OCI-LY1 (cell line): ENCODE measurements at regions not wholly inside any gene's neighbourhood (a gene's known extent, or its start where the extent isn't known, plus 50 kb on each side); places are given as distances from the start of the nearest gene placed in this dataset.
A peak's percentile ranks its signal among the peaks of the same experiment; 100 is the strongest.

ENCODE experiments used
- H2AFZ ChIP-seq: fragments of 200-600 bp; sonication (generic), shearing (Covaris generic); 2 replicates; pipeline ENCODE4 v1.6.0; 2014; ENCODE audit warnings: antibody characterized with exemption, mild to moderate bottlenecking, low read length
- H3F3A ChIP-seq: fragments of 200-600 bp; sonication (generic), shearing (Covaris generic); 2 replicates; pipeline ENCODE4 v1.6.0; 2014; ENCODE audit warnings: mild to moderate bottlenecking, antibody characterized with exemption, low read length, moderate library complexity; ENCODE audit not compliant: insufficient read depth
- H3K27ac ChIP-seq: fragments of 200-600 bp; sonication (generic); 2 replicates; pipeline ENCODE4 v1.5.1; 2014; ENCODE audit warnings: low read length, mixed run types, mild to moderate bottlenecking, low read depth; ENCODE audit not compliant: poor library complexity, severe bottlenecking
- H3K27me3 ChIP-seq: fragments of 200-600 bp; sonication (generic); 2 replicates; pipeline ENCODE4 v1.6.0; 2014; ENCODE audit warnings: antibody characterized with exemption, mild to moderate bottlenecking, low read length, moderate library complexity; ENCODE audit not compliant: insufficient read depth
- H3K36me3 ChIP-seq: fragments of 200-600 bp; sonication (generic); 2 replicates; pipeline ENCODE4 v1.6.1; 2014; ENCODE audit warnings: mild to moderate bottlenecking, antibody characterized with exemption, low read length, moderate library complexity, mixed read lengths; ENCODE audit not compliant: insufficient read depth
- H3K4me1 ChIP-seq: fragments of 200-600 bp; sonication (generic); 2 replicates; pipeline ENCODE4 v1.5.1; 2014; ENCODE audit warnings: mild to moderate bottlenecking, low read length, moderate library complexity; ENCODE audit not compliant: insufficient read depth, severe bottlenecking
- H3K4me2 ChIP-seq: fragments of 200-600 bp; sonication (generic), shearing (Covaris generic); 2 replicates; pipeline ENCODE4 v1.6.1; 2014; ENCODE audit warnings: low read length
- H3K4me3 ChIP-seq: fragments of 200-600 bp; sonication (generic); 2 replicates; pipeline ENCODE4 v1.5.1; 2014; ENCODE audit warnings: low read length, low read depth, mild to moderate bottlenecking, mixed read lengths; ENCODE audit not compliant: poor library complexity, severe bottlenecking
- H3K79me2 ChIP-seq: fragments of 200-600 bp; shearing (Covaris generic); 2 replicates; pipeline ENCODE4 v1.6.1; 2016; ENCODE audit warnings: mixed run types, low read length, mixed read lengths; ENCODE audit not compliant: insufficient read depth
- H3K9ac ChIP-seq: fragments of 200-600 bp; sonication (generic), shearing (Covaris generic); 2 replicates; pipeline ENCODE4 v1.6.1; 2014; ENCODE audit warnings: mild to moderate bottlenecking, low read length, mixed read lengths
- H3K9me2 ChIP-seq: fragments of 200-600 bp; sonication (generic), shearing (Covaris generic); 2 replicates; pipeline ENCODE4 v1.6.1; 2014; ENCODE audit warnings: low read depth, mild to moderate bottlenecking, low read length, mixed read lengths
- H3K9me3 ChIP-seq: fragments of 200-600 bp; shearing (Covaris generic); 2 replicates; pipeline ENCODE4 v1.6.1; 2014; ENCODE audit warnings: low read length, mixed read lengths
- H4K20me1 ChIP-seq: fragments of 200-600 bp; sonication (generic), shearing (Covaris generic); 2 replicates; pipeline ENCODE4 v1.6.0; 2016; ENCODE audit warnings: mild to moderate bottlenecking, low read length; ENCODE audit not compliant: insufficient read depth
- CTCF ChIP-seq: fragments of 200-600 bp; sonication (generic), shearing (Covaris generic); IDR thresholded peaks from 2 replicates; pipeline ENCODE4 v1.5.1; 2017; ENCODE audit warnings: mild to moderate bottlenecking, antibody characterized with exemption, low read length, moderate library complexity, mixed read lengths
- EZH2 ChIP-seq: fragments of 200-600 bp; sonication (generic), shearing (Covaris generic); IDR thresholded peaks from 2 replicates; pipeline ENCODE4 v1.8.0; 2017; ENCODE audit warnings: borderline replicate concordance, mixed run types, mild to moderate bottlenecking, antibody characterized with exemption, low read length, moderate library complexity, mixed read lengths

GRCh38 chr11:8340296-8340695 is 76.6 kb upstream of the LMO1 start:
- H3K9me3 ChIP-seq: no peaks in the 10 kb centered on the region
- no peak for TF ChIP-seq CTCF
- TF ChIP-seq EZH2: no peak
- no peak overlapping the region for H3K4me3 ChIP-seq
- no peaks in the 10 kb centered on the region for H3F3A ChIP-seq
- H3K9me2 ChIP-seq: no peaks in the 10 kb centered on the region
- H3K27ac ChIP-seq: no peak overlapping the region
- no peak overlapping the region for H3K4me2 ChIP-seq
- H3K79me2 ChIP-seq: no peaks in the 10 kb centered on the region
- H3K4me1 ChIP-seq: no peaks in the 10 kb centered on the region
- peaks cover 6% of the 10 kb centered on the region; the same call in 1 of the 2 replicates for H3K27me3 ChIP-seq
- no peak overlapping the region for H3K9ac ChIP-seq
- no peaks in the 10 kb centered on the region for H3K36me3 ChIP-seq
- no peaks in the 10 kb centered on the region for H4K20me1 ChIP-seq
- no peak overlapping the region for H2AFZ ChIP-seq

GRCh38 chr11:8339592-8340022 is 75.9 kb upstream of the LMO1 start:
- Histone ChIP-seq H3K27ac (no peak overlapping the region), H2AFZ (no peak overlapping the region), H3K9ac (no peak overlapping the region), H3K27me3 (peaks cover 6% of the 10 kb centered on the region; the same call in 1 of the 2 replicates), H3K79me2 (no peaks in the 10 kb centered on the region), H3K9me2 (no peaks in the 10 kb centered on the region), H3K4me3 (no peak overlapping the region), H3K9me3 (no peaks in the 10 kb centered on the region), H3K4me1 (no peaks in the 10 kb centered on the region), H4K20me1 (no peaks in the 10 kb centered on the region), H3F3A (no peaks in the 10 kb centered on the region), H3K36me3 (no peaks in the 10 kb centered on the region), H3K4me2 (no peak overlapping the region)
- no peak for TF ChIP-seq EZH2

- no peaks in the 10 kb centered on the region for H3F3A ChIP-seq
Observed at GRCh38 chr11:8338138-8338537, 74.5 kb upstream of the LMO1 start.

More at GRCh38 chr11:8338138-8338537, 74.5 kb upstream of the LMO1 start:
- H4K20me1 ChIP-seq: no peaks in the 10 kb centered on the region
- no peaks in the 10 kb centered on the region for H3K36me3 ChIP-seq
- no peak overlapping the region for H2AFZ ChIP-seq
- H3K4me1 ChIP-seq: no peaks in the 10 kb centered on the region
- no peak overlapping the region for H3K4me3 ChIP-seq
- no peaks in the 10 kb centered on the region for H3K9me3 ChIP-seq
- H3K9me2 ChIP-seq: no peaks in the 10 kb centered on the region
- TF ChIP-seq CTCF (peak; percentile 84), EZH2 (no peak)
- H3K27me3 ChIP-seq: peaks cover 6% of the 10 kb centered on the region; the same call in 1 of the 2 replicates
- no peak overlapping the region for H3K27ac ChIP-seq
- H3K9ac ChIP-seq: no peak overlapping the region
- H3K4me2 ChIP-seq: no peak overlapping the region
- H3K79me2 ChIP-seq: no peaks in the 10 kb centered on the region
